OCI-M2 (cell line): ENCODE measurements at regions not wholly inside any gene's neighbourhood (a gene's known extent, or its start where the extent isn't known, plus 50 kb on each side); places are given as distances from the start of the nearest gene placed in this dataset.

ENCODE experiments used
- DNase-seq: peaks from one replicate; lab custom pipeline; 2025; ENCODE audit not compliant: unreplicated experiment; lab: John Stamatoyannopoulos, UW

DNA sequence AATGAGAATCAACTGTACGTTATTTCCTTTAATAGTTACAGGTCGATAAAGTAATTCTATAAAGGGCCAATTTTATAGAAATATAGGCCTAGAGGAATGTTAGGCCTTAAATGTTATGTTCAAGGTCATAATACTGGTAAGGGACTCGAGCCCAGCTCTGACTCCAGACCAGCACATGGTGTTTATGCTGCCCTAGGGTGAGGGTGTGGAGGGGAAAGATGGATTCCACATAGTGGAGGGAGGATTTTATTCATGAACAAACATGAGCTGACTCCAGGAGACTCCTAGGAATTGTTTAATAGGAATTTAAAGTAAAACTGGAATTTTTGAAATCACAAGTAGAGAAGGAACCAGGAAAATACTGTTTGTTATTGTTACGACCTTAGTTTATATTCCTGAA is 139.9 kb downstream of the LACC1 start:
- no peak for DNase-seq

DNA sequence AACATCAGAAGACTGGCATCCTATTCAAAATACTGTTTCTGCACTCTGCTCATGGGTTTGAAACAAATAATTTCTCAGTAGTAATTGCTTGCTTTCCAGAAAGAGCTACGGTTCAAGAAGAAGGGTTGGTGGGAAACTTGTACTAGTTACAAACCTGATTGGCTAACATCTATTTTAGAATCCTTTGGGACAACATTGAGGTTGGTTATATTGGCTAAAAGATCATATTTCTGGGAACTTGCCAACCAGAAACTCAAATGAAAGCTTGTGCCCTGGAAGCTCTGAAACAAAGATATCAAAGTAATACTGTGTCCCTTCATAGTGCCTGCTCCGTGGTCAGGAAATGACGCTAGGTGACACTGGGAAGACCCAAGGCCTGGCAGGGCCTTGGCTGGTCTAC is 141.7 kb downstream of the LACC1 start:
- DNase-seq: no peak

DNA sequence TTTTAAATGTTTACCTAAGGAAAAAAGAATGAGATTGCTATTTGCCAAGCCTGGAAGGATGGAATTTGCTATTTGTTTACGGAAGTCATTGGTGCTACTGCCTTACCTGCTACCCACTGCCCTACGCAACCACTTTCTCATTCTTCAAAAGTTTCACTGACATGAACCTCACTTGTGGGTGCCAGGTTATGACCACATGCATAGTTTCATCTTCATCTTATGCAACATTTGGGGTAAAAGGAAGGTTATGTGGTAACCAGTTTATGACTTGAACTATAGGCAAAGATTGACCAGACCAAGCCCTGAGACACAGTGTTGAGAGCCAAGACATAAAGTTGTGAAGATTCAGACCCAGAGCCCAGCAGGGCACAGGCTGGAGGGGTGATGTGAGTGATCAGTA is 142.5 kb downstream of the LACC1 start:
- no peak for DNase-seq

DNA sequence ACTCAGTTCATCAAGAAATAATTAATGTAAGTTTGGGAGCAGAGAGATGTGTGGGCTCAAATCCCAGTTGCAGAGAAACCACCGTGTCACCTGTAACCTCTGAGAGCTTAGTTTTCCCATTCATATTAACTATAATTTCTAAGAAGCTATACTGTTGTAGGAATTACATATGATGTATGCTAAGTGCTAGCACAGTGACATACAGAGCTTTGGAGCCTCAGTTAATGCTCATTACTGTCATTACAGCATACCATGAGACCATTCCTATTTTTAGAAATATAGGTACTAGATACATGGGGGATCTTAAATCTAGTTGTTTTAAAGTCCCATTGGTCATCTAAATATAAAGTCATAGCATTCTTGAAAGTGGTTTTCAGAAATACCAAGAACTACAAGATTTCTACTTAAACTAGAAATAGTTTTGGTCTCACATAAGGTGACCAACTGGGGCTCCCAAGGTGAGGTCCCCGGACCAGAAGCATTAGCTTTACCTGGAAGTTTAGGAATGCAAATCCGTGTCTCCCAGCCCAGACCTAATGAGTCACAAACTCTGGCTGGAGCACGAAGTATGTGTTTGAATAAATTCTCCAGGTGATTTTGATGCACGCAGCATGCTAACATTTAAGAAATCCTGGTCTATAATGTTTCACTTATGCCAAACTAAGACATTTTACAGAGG is 144.6 kb downstream of the LACC1 start:
- no peak for DNase-seq

DNA sequence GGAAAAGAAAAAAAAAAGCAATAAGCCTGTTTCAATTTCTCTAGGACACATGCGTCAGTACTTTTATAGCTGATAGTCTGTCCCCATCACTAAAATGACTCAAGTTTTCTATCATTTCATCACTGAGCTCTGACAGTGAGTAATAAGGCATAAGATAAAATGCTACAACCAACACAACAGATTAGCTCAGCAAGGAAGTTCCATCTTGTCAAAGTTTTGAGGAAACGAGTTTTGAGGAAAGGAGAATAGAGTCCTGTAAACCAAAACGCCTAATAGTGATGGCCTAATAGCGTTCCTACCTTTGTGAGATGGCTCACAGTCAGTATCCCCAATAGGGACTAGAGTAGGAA is 145.1 kb downstream of the LACC1 start:
- no peak for DNase-seq

DNA sequence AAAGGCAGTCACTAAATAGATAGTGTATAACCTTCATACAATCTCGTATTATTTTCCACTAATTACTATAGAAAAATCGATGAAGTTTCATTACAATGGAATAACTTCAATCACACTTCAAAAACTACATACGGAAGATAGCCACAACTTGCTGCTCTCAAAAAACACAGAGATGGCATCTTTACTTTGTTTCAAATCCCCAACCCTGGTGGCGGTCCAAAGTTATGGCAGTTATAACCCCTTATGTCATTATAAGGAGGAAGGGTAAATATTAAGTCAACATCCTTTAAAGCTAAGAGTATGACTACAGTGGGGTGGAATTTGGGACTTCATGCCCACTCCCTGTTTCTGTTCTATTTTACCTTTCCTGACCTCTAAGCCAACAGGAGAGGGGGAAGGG is 146.5 kb downstream of the LACC1 start:
- DNase-seq: no peak

DNA sequence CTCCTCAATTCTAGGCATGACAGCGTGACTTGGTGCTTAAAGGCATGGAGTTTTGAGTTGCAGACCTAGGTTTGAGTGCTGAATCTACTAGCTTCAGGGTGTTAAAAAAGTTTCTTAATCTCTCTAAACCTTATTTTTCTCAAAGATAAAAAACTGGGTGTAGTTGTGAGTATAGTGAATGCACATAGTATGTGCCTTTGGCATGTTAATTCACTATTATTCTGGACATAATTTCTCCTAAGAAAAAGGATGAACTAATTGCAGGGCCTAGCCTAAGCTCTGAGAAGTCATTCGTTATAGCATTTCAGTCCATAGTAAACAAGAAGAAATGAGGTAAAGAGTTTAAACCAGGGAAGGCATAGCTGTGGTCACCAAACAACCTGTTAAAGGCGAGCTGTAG is 149.0 kb downstream of the LACC1 start:
- DNase-seq: no peak

DNA sequence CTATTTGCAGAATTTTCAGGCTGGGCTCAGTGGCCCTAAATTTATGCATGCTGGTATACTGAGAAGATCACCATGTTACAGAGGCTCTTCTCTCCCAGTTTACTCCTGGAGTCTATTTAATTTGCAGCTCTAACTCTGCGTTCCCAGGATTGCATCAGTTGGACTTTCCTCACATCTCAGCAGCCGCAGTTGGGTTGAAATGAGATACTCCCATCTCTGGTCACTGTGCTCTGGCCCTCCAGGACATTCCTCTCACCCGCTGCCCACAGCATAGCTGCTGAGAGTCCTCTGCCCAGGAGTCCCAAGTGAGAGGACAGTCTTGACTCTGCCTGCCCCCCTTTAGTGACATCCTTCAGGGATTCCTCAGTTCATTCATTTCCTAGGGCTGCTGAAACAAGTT is 150.9 kb downstream of the LACC1 start:
- DNase-seq: no peak

DNA sequence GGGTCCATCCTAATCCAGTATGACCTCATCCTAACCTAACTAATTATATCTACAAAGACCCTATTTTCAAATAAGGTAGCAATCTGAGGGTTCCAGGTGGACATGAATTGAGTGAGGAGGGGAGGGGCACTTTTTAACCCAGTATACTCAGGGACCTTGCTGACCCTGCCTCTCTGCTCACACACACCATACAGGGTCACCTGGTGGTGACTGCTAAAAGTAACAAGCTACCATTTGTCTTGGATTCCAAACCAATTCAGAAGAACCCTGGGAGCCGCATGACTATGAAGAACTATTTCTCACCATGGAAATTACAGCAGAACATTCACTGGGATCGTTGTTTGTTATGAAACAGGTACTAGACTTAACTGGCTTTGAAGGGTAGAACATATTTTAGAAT is 151.9 kb downstream of the LACC1 start:
- no peak for DNase-seq

DNA sequence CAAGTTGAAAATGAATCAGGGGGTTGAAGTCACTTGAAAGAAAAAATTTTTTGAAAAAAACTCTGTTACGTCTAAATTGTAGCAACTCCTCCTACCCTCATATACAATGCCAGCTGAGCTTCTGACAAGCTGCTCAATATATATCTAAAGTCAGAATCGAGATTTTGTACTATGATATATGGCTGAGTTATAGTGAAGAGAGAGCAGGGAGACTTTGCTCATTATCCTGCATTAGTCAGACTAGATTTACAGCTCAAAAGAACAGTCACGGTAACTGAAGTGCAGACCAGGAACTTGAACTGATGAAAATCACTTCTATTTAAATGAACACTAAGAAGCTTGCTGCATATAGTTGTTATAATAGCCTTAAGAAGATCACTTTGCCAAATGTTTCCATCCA is 153.1 kb downstream of the LACC1 start:
- DNase-seq: no peak

DNA sequence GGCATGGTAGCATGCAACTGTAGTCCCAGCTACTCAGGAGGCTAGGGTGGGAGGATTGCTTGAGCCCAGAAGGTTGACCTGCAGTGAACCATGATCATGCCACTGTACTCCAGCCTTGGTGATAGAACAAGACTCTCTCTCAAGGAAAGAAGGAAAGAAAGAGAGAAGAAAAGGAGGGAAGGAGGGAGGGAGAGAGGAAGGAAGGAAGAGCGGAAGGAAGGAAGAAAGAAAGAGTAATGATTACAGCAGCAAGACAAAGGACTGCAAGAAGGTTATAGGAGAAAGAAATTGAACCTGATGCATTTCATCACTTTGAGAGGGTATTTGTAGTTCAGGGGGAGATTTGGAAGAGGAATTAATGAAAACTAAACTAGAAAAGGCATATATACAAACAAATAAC is 155.7 kb downstream of the LACC1 start:
- no peak for DNase-seq

DNA sequence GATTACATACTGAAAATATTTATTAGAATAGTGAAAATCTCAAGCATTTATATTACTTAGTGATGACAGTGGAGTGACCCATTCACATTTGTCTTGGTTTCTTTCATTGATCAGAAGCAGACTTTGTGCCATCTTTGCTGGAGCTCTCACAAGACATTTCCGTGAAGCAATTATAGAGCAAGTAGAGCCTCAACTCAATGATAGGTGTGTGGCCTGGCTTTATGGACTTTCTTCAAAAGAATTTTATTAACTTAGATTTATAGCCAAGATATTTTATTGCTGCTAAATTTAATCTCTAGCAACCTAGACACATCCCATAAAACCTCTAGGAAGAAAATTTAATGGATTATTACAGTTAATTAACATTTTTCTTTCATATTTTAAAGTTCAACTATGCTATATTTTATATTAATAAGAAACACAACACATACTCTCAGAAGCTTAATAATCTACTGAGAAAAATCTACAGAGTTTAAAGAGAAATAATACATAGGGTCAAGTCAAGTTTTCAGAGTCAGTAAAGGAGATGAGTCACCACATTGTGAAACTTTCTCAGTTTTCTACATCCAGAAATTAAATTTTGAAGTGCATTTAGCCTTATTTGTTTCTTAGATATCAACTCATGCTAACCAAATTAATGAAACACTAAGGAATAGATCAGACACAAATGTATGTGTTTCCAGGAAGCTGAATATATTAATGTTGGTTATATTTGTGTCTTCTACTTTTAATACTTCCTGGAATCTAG is 160.5 kb downstream of the LACC1 start:
- no peak for DNase-seq

DNA sequence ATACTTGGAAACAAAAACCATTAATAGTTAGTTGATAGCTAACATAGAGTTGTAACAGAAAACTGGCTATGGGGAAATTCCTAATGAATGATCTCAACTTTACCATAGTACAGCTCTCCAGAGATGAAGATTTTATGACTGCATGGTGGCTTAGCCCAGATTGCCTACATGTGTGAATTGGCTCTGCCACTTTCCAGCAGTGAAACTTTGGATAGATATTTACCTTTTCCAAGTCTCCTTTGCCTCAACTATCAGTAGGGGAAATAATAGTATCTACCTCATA is 161.1 kb downstream of the LACC1 start:
- no peak for DNase-seq

DNA sequence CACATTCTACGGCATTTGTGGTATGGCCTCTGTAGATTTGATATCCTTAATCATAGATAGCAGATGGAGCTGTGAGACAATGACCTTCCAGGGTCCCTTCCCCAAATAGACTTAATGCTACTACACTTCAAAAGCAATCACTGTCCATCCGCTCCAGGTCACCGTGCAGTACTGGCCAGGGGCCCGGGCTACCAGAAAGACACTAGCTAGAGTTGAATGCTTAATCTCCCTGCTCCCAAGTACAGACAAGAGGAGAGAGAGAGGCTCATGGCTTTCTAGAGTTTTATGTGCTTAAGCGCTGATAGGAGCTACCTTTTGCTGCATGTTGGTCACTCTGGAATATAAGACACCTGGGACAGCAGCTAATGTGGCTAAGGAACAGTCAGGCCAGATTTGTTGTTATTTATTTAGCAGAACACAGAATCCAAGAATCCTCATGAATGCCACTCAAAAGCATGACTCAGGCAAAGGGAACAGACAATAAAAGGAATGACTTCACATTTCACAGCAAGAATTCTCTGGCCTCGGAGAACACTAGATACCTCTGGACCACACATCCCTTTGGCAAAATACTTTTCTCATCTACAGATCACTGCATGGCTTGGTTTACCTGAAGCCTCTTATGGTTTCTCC is 165.0 kb downstream of the LACC1 start:
- no peak for DNase-seq

DNA sequence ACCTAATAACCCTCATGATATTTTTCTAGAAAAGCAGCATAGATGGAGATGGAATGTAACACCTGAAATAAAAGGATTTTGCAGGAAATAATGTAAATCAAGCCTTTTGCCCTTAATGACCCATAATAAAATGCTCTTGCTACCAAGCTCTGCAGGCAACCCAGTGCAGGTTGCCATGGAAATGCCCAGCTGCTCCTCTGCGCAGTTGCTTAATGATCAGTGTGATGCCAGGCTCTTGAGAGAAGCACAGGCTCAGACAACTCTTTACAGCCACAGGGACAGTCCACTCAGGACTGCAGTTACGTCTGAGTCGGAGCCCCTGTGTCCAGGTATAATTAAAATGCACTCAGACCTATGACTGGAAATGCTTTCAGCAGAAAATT is 165.5 kb downstream of the LACC1 start:
- DNase-seq: no peak

DNA sequence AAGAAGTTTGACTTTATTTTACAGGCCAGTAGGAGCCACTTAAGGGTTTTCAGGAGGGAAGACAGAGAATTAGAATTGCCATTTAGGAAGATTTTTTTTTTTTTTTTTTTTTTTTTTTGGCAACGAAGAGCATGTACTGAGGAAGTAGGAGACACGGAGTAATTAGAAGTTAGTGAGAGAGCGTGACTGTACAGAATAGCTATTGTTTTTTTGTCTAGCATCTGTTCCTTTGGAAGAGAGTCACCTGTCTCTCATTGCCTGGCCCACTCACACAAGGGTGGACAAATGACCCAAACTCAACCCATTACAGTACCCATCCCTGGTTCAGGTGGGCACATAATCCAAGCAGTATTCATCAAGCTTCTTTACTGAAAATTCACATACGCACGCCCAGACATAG is 166.7 kb downstream of the LACC1 start:
- no peak for DNase-seq

DNA sequence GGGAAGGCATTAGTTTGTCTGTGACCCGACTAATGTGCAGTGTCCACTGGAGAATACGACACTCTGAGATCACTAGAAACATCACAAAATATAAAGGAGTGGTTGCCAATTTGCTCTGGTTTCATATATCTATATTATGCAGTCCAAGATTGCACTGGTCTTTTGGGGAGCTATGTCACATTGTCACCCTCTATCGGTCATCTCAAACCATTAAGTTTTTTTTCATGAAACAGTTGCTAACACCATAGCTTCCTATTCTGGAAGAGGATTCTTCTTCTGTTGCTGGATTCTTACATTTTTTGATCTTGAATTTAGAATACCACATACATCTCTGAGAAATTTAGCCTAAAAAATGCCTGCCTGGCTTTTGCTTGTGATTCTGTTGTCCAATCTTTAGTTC is 168.6 kb downstream of the LACC1 start:
- no peak for DNase-seq

DNA sequence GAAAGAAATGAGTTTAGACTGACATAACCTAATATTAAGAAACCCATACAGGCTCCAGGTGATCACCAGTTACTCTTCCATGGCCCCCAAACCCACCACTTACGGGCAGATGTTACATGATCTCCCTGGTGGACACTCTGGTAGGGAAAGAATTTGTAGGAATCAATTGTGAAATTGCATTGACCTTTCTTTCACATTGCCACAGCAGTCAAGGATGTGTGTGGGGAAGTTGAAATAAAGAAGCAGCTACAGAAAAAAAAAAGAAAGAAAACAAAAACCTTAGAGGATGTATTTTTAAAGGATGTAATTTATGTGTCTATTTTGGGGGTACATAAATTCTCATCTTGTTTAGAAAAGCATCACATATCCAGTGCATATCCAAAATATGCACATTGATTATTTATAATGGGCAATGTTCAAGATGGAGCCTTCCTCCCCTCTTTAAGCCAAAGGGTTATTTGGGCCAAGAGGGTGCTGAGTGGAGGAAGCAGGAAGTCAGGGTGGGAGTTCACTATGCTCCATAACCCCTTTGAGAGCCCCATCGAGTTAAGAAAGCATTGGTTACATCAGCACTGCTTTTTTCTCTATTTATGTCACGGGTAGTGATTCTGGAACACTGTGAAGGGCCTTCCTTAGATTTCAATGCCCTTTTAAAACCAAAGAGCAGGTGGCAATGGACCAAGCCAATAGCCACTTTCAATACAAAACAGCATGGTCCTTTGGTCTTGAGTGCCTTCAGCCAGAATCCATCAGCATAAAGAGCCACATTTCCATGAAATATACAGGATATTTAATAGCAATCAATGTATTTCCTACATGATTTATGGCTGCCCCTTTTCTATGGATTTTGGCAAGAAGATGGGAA is 169.6 kb downstream of the LACC1 start:
- no peak for DNase-seq

DNA sequence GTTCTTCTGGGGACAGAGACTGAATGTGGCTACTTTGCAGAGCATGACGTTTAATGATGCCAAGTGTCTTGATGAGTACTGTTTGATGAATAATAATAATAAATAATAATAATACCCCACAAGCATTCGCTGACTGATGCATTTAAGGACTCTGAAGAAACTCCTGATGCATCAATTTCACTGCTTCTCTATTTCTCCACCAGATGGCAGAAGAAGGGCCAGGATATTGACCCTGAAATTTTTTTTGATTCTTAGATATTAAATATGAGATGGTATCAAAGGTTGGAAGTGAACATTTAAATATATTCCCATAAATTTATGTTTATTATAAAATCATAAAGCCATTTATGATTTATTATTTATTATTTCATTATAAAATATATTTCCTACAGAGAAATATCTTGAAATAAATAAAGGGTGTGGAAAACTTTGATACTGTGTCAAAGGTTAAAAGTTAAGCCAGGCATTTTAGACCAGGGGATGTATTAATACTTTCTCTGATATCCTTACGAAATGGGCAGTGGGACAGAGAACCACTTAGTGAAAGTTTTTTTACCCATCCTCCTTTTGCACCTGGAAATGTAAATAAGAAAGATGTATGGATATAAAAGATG is 170.9 kb downstream of the LACC1 start:
- no peak for DNase-seq

DNA sequence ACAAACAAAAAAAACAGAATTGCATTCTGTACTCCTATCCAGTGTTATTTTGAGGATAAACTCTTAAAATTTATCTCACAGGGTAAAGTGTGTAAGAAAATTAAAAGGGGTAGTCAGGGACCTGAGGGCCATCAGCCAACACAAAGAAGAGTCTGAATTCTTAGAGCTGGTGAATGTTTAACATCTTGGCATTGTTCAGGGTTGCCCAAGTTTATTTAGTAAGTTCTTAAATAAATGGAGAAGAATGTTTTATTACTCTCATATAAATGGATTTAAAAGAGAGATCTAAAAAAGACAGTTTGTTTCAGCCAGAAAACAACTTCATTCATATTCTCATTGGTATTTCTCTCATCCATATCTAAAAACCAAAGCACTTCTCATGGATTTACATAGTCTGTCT is 171.7 kb downstream of the LACC1 start:
- no peak for DNase-seq

DNA sequence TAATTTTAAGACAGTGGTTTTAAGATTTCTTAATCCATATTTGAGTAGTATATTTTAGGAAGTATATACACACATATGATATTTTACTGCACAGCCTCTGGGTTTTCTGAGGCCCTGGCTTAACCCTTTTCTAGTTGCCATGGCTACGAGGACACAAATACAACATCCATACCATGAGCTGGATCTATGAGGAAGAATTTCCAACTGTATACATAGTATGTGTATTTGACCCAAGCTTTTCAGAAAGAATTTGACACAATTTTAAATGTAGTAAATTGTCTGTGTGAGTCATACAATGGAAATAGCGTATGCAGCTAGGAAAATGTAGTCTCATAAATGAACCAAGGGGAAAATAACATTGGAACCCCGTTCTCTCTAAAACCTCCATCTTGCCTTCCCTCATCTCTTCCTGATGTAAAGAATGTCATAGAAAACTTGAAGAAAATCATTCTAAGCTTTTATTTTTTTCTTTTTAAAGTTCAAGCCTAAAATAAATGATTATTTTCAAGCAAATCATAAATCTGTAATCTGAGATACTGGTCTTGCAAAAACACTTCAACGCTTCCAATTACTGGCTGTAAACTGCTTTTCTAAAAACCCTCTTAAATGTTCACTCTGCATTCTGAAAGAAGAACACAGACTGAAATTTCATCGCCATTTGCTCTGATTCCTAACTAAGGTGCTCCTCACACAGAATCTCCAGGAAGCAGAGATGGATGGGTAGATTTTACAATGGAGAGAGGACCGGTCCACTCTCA is 172.4 kb downstream of the LACC1 start:
- DNase-seq: no peak
